Peyer's patch (tissue), 4 donors: ENCODE measurements at regions not wholly inside any gene's neighbourhood (a gene's known extent, or its start where the extent isn't known, plus 50 kb on each side); places are given as distances from the start of the nearest gene placed in this dataset.
A peak's percentile ranks its signal among the peaks of the same experiment; 100 is the strongest.

ENCODE experiments used
- DNase-seq, 3 donors: peaks; one replicate each; pipeline ENCODE4 v3.0.0-alpha.2; 2017 to 2019
- H3K27ac ChIP-seq, 4 donors: fragments of 200-600 bp; sonication (generic); one replicate each; pipeline ENCODE4 v1.5.1; 2016 to 2019
- H3K27me3 ChIP-seq, 2 donors: fragments of 200-600 bp; sonication (generic); one replicate each; pipeline ENCODE4 v1.5.1; 2019
- H3K36me3 ChIP-seq, 3 donors: fragments of 200-600 bp; sonication (generic); one replicate each; pipeline ENCODE4 v1.5.1; 2016 to 2019
- H3K4me1 ChIP-seq, 4 donors: fragments of 200-600 bp; sonication (generic); one replicate each; pipeline ENCODE4 v1.5.1; 2016 to 2019
- H3K4me3 ChIP-seq, 4 donors: fragments of 200-600 bp; sonication (generic); 1 replicate in 3 of 4; 2 replicates in 1 of 4; pipeline ENCODE4 v1.5.1; 2016 to 2019; ENCODE audit warnings: mild to moderate bottlenecking in 1 of 4
- H3K9me3 ChIP-seq, 4 donors: fragments of 200-600 bp; sonication (generic); one replicate each; pipeline ENCODE4 v1.5.1; 2016 to 2019; ENCODE audit warnings: mild to moderate bottlenecking in 1 of 4
- CTCF ChIP-seq, 6 experiments: fragments of 450-650 bp in 4 of 6; fragments of 200-600 bp in 2 of 6; sonication (generic) in 1 of 6; IDR thresholded peaks; one replicate each; pipeline ENCODE4 v1.5.1; 2017 to 2019; ENCODE audit warnings: antibody characterized with exemption in 6 of 6, mild to moderate bottlenecking in 3 of 6, moderate library complexity in 1 of 6
- POLR2A ChIP-seq, 2 donors: fragments of 450-650 bp; IDR thresholded peaks; one replicate each; pipeline ENCODE4 v1.5.1; 2017; ENCODE audit warnings: antibody characterized with exemption in 2 of 2, mild to moderate bottlenecking in 2 of 2, moderate library complexity in 2 of 2

- H3K4me1 ChIP-seq: peaks cover 0 to 36% (median 0%) of the 10 kb centered on the region in 4 donors
- DNase-seq: peak in 1 of 3 donors; percentile 60
- no peaks in the 10 kb centered on the region for H3K9me3 ChIP-seq
- TF ChIP-seq CTCF (IDR thresholded peaks at IDR 0.05) (no peak), POLR2A (IDR thresholded peaks at IDR 0.05) (no peak)
- H3K36me3 ChIP-seq: no peaks in the 10 kb centered on the region
- no peaks in the 10 kb centered on the region for H3K27me3 ChIP-seq
- peak overlapping the region in 2 of 4 donors; percentile 27 to 70 for H3K27ac ChIP-seq
- H3K4me3 ChIP-seq: no peak overlapping the region
Measured at GRCh38 chr1:9452516-9453140, 86.6 kb upstream of the SLC25A33 start.

DNA sequence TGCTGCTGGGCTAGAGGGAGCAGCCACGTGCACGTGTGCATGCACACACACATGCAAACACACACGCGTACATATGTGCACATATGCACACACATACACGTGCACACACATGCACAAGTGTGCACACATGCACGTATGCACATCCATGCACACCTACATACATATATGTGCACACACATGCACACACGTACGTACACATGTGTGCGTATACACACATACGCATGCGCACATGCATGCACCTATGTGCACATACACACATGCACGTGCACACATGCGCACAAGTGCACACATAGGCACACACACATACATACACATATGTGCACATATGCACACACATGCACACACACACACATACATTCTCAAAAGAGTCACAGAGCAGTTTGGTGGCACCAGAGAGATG is 85.9 kb upstream of the SLC25A33 start:
- H3K9me3 ChIP-seq: no peaks in the 10 kb centered on the region
- H3K36me3 ChIP-seq: no peaks in the 10 kb centered on the region
- H3K4me3 ChIP-seq: no peak overlapping the region
- H3K27ac ChIP-seq: no peak overlapping the region
- TF ChIP-seq CTCF (IDR thresholded peaks at IDR 0.05) (no peak), POLR2A (IDR thresholded peaks at IDR 0.05) (no peak)
- no peaks in the 10 kb centered on the region for H3K27me3 ChIP-seq
- no peak for DNase-seq
- H3K4me1 ChIP-seq: peaks cover 0 to 30% (median 0%) of the 10 kb centered on the region in 4 donors

DNA sequence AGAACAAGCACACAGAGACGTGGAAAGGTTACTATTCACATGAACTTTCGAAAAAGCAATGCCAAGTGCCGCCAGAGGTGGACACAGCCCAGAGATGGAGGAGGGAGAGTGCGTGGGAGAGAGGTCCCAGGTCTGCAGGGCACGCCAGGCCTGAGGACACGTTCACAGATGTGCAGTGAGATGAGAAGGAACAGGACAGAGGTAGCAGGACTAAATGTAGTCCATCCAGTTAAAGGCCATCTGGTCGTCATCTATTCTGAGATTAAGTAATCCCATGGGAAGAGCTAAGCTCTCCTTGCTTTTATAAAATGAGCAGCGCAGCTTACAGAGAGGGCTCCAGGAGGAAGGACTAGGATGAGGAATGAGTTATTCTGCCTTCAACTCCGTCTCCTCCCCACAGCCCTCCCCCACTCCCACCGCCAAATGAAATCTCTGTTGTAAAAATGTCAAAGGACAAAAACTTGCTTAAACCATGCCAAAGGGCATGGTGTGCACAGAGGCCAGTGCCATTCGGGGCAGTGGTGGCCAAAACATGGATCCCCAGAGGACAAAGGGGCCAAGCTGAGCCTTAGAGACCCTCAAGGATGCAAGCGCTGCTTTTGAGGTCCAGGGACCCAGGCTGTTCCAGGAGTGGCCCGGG is 85.4 kb upstream of the SLC25A33 start:
- H3K27ac ChIP-seq: no peak overlapping the region
- H3K27me3 ChIP-seq: no peaks in the 10 kb centered on the region
- TF ChIP-seq CTCF (IDR thresholded peaks at IDR 0.05): no peak
- no peak for TF ChIP-seq POLR2A (IDR thresholded peaks at IDR 0.05)
- H3K4me3 ChIP-seq: no peak overlapping the region
- peaks cover 0 to 25% (median 0%) of the 10 kb centered on the region in 4 donors for H3K4me1 ChIP-seq
- H3K9me3 ChIP-seq: no peaks in the 10 kb centered on the region
- no peak for DNase-seq
- H3K36me3 ChIP-seq: no peaks in the 10 kb centered on the region

DNA sequence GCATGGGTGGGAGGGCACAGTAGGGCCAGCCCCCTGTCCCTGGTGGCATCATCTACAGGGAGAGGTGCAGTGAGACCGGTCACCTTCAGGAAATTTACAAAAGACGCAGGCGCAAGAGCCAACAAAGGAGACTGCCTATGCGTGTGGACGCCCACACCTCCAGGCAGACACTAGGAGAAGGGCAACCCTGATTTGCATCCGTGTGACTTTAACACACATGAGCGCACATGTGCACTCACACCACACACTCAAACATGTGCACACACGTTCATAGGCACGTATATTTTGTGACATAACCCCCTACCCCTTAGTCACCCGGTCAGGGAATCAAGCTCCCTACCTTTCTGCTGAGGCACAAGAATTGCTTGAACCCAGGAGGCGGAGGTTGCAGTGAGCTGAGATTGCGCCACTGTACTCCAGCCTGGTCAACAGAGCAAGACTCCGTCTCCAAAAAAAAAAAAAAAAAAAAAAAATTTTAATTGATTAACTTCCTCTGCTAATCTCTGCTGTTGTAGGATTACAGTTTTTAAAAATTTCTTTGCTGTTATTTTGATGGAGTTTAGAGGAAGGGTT is 84.7 kb upstream of the SLC25A33 start:
- Histone ChIP-seq H3K4me3 (no peak overlapping the region), H3K9me3 (no peaks in the 10 kb centered on the region), H3K27ac (no peak overlapping the region), H3K4me1 (peaks cover 0 to 18% (median 0%) of the 10 kb centered on the region in 4 donors), H3K36me3 (no peaks in the 10 kb centered on the region), H3K27me3 (no peaks in the 10 kb centered on the region)
- no peak for DNase-seq
- TF ChIP-seq POLR2A (IDR thresholded peaks at IDR 0.05) (no peak), CTCF (IDR thresholded peaks at IDR 0.05) (no peak)

- TF ChIP-seq CTCF (IDR thresholded peaks at IDR 0.05) (peak; percentile 47 to 84 (median 78)), POLR2A (IDR thresholded peaks at IDR 0.05) (no peak)
- Histone ChIP-seq H3K27me3 (no peaks in the 10 kb centered on the region), H3K36me3 (no peaks in the 10 kb centered on the region), H3K4me3 (no peak overlapping the region), H3K27ac (peak overlapping the region in 1 of 4 donors; percentile 7), H3K4me1 (peaks cover 0 to 14% (median 0%) of the 10 kb centered on the region in 4 donors), H3K9me3 (no peaks in the 10 kb centered on the region)
- peak; percentile 79 to 88 (median 79) for DNase-seq
Measured at GRCh38 chr1:9455487-9456234, 83.6 kb upstream of the SLC25A33 start.
